ENCODE measurements at regions not wholly inside any gene's neighbourhood (a gene's known extent, or its start where the extent isn't known, plus 50 kb on each side); places are given as distances from the start of the nearest gene placed in this dataset.

- TF ChIP-seq NFIC (IDR thresholded peaks at IDR 0.05; ENCODE audit: borderline replicate concordance) (no peak), EP300 (IDR thresholded peaks at IDR 0.05; ENCODE audit: borderline replicate concordance in 1 of 2, low read depth in 1 of 2, low read length in 1 of 2) (no peak), CHD2 (IDR thresholded peaks at IDR 0.05; ENCODE audit: low read length, partially characterized antibody) (no peak), EZH2phosphoT487 (IDR thresholded peaks at IDR 0.05; ENCODE audit: borderline replicate concordance, low read depth) (no peak), GABPA (IDR thresholded peaks at IDR 0.05; ENCODE audit: low read depth) (no peak), YY1 (IDR thresholded peaks at IDR 0.05; ENCODE audit: low read depth) (no peak), TEAD4 (IDR thresholded peaks at IDR 0.05; ENCODE audit: borderline replicate concordance, insufficient read depth) (no peak), TAF1 (IDR thresholded peaks at IDR 0.05; ENCODE audit: borderline replicate concordance, low read depth, low read length) (no peak), SIN3A (IDR thresholded peaks at IDR 0.05; ENCODE audit: borderline replicate concordance, low read depth, low read length) (no peak), MAX (IDR thresholded peaks at IDR 0.05; ENCODE audit: low read depth) (no peak), RAD21 (IDR thresholded peaks at IDR 0.05; ENCODE audit: low read length) (no peak), REST (IDR thresholded peaks at IDR 0.05; ENCODE audit: low read depth, low read length) (no peak), JUND (IDR thresholded peaks at IDR 0.05) (no peak)
- TF ChIP-seq, protein P1, sequence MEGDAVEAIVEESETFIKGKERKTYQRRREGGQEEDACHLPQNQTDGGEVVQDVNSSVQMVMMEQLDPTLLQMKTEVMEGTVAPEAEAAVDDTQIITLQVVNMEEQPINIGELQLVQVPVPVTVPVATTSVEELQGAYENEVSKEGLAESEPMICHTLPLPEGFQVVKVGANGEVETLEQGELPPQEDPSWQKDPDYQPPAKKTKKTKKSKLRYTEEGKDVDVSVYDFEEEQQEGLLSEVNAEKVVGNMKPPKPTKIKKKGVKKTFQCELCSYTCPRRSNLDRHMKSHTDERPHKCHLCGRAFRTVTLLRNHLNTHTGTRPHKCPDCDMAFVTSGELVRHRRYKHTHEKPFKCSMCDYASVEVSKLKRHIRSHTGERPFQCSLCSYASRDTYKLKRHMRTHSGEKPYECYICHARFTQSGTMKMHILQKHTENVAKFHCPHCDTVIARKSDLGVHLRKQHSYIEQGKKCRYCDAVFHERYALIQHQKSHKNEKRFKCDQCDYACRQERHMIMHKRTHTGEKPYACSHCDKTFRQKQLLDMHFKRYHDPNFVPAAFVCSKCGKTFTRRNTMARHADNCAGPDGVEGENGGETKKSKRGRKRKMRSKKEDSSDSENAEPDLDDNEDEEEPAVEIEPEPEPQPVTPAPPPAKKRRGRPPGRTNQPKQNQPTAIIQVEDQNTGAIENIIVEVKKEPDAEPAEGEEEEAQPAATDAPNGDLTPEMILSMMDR (IDR thresholded peaks at IDR 0.05) = no peak
Measured at GRCh38 chr16:55010492-55011160, 80.0 kb downstream of the IRX5 start.

Measured in SK-N-SH (cell line).